ENCODE measurements at regions not wholly inside any gene's neighbourhood (a gene's known extent, or its start where the extent isn't known, plus 50 kb on each side); places are given as distances from the start of the nearest gene placed in this dataset.

DNA sequence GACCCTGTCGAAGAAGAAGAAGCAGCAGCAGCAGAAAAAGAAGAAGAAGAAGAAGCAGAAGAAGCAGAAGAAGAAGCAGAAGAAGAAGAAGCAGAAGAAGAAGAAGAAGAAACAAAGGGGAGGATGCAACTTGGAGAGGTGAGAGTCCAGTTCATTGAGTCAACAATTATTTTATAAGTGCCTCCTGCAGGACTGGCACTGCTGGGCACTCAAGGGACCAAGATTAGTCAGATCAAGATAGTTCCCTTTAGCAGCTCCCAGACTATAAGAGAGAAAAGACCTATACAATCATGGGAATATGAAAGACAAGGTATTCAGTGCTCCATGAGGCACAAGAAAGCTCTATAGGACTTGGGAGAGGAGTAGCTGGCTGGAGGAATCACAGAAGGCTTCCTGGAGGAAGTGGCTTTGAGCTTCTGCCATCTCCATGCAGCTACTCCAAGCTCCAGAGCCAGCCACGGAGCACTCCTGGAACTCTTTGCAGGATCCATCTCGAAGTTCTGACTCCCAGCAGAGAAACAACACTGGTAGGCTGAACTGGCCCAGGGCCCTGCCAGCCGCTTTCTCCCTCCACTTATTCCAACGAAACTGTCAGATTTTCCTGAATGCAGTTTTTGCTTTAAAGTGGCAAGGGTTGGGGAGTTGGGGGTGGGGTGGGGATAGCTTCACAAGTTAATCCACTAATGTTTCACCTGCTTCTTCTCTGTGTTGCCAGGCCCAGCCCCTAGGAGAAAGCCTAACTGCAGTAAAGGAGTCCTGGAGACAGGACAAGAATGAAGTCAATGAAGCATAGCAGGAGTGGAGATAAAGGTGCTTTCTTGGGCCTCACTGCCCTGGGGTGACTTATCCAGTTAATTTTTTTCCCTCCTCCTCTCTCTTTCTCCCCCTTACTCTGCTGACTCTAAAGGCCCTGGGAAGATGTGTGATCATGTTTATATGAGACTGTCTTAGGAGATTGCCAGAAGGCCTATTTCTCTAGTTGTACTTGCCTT lies 140.1 kb upstream of the PARP11 start:
- no peak for DNase-seq

DNA sequence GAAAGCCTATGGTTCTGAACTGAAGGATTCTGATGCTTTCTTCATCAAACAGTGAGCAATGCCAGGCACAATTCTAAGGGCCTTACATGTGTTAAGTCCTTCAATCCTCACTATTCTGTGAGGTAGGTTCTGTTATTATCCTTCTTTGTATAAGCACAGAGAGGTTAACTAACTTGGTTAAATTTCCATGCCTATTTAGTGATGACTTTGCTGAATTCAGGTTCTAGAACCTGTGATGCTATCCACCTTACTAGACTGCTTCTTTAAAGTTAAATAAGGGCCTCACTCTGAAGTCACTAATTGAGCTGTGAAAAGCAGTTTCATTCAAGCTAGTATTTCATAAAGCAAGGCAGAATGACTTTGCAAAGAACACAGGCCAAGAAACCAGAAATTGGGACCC lies 138.9 kb upstream of the PARP11 start:
- no peak for DNase-seq

- no peak for DNase-seq
Measured at GRCh38 chr12:4011597-4011996, 138.4 kb upstream of the PARP11 start.

GRCh38 chr12:4009979-4010704 lies 136.9 kb upstream of the PARP11 start:
- DNase-seq = no peak

GRCh38 chr12:4006743-4007142 lies 133.5 kb upstream of the PARP11 start:
- DNase-seq = no peak

GRCh38 chr12:4005851-4006430 lies 132.7 kb upstream of the PARP11 start:
- no peak for DNase-seq

- no peak for DNase-seq
Measured at GRCh38 chr12:4003576-4003975, 130.4 kb upstream of the PARP11 start.

- no peak for DNase-seq
Measured at GRCh38 chr12:4002601-4003000, 129.4 kb upstream of the PARP11 start.

DNA sequence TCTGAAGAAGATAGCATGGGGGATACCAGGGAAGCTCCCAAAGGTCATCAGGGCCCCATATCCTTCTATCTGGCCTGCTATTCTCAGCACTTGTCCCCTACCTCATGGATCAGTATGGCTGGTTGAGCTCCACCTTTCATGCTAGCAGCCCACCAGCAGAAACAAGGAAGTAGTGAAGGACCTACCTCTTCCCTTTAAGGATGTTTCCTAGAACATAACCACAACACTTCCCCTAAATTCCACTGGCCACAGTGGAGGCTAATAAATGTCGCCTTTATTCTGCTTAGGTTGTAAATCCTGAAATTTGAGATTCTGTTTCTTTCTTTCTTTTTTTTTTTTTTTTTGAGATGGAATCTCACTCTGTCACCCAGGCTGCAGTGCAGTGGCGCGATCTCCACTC lies 128.6 kb upstream of the PARP11 start:
- DNase-seq = no peak

DNA sequence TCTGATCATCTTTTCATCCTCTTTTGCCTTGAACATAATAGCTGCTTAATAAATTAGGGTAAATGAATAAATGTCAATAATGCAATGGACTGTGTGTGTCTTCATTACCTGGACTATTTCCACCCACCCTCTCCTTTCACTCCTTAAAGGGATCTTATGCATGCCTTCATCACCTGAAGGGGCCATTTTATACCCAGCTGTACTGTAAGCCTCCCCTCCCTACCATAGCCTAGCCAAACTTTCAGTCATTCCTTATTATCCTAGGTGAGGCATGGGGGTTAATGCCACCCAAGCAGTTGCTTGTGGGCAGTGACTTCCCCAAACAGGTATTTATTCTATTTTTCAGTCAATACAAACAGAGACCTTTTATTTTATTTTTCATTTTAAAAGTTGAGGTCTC lies 127.8 kb upstream of the PARP11 start:
- DNase-seq = no peak

GRCh38 chr12:3999904-4000303 lies 126.7 kb upstream of the PARP11 start:
- no peak for DNase-seq

- peak in 1 of 3 experiments; percentile 17 for DNase-seq
Measured at GRCh38 chr12:3998968-3999792, 126.0 kb upstream of the PARP11 start.

- DNase-seq = no peak
Measured at GRCh38 chr12:3998397-3998796, 125.2 kb upstream of the PARP11 start.

DNA sequence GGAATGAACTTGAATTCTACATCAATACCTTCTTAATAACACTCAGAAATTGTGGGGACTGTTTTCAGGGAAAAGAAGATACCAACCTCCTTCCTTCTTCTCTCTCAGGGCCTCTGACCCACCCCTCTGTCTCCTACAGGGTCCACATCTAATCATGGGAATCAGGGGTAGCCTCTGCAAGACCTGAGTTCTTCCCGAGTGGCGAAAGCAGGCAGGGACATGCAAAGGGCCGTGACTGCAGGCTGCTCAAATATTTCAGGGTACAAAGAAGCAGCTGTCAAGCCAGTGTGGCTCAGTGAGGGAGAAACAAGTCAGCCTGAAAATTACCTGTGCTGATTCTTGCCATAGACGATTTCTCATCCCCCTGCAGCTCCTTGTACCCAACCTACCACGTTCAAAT lies 123.1 kb upstream of the PARP11 start:
- no peak for DNase-seq

GRCh38 chr12:3995306-3995705 lies 122.1 kb upstream of the PARP11 start:
- DNase-seq = no peak

- DNase-seq = no peak
Measured at GRCh38 chr12:3994500-3994899, 121.3 kb upstream of the PARP11 start.

DNA sequence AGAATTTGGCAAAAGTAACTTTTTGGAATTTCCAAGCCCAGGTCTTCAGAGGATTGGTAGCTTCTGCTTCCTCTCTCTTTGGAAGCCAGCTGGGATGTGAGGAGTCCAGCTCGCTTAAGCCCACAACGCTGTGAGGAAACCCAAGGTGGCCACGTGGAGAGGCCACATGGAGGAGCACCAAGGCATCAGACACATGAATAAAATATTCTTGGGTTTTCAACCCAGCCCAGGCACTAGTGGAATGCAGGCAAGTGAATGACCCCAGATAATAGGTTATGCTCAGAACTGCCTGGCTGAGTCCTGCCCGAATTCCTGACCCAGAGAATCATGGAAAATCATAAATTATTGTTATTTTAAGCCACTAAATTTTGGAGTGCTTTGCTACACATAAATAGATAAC lies 119.7 kb upstream of the PARP11 start:
- DNase-seq = no peak

- DNase-seq = no peak
Measured at GRCh38 chr12:3991798-3992580, 118.8 kb upstream of the PARP11 start.

DNA sequence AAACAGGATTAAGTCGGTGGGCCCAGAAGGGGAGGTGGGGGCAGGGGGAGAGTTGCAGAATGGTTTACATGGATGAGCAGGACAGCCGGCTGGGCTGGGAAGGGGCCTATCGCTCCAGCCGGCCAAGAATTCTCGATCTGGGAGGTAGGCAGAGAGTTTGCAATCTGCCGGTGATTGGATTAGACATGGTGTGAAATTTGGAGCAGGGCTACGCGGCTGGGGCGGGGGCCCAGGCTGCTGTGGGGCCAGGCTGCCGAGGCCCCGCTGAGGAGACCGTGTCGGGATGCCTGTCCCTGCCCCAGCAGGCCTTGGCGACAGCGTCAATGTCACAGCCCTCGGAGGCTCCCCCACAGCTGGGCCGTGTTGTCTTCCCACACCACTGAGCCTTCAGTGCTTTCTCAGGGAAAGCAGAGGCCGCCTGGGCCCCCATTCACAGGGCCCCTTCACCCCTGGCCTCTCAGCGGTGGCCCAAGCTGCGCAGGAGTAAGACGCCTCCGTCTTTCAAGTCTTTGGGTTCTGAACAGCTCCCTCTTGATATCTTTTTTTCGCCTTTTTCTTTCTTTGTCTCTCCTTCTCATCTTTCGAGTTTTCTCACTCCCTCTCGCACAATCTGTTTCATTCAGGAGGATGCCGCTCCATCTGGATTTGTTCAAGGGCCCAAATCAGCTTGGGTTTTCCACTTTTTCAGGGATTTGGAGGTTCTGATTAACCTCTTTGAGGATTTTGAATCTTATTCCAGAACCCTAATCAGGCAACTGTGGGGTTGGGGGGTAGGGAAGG lies 117.5 kb upstream of the PARP11 start:
- no peak for DNase-seq

DNA sequence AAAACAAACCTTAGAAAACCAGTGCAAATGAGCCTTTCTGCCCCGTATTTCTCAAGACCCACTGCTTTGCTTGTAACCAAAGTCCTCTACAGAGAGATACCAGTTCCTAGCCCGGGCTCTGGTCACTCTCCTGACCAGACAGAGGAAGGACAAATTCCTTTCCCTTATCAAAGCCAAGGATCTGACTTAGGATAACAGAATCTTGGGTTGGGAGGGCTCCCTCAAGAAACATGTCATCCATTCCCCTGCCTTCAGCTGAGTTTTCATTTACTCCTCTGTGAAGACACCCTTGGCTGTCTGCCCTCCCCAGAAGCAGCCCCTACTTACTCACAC lies 116.0 kb upstream of the PARP11 start:
- DNase-seq = no peak

- DNase-seq = no peak
Measured at GRCh38 chr12:3988519-3989217, 115.5 kb upstream of the PARP11 start.

All from NCI-H1417 (cell line).